CD4-positive, alpha-beta T cell treated with Interleukin-4 for 4 hours (primary cell): ENCODE measurements at regions not wholly inside any gene's neighbourhood (a gene's known extent, or its start where the extent isn't known, plus 50 kb on each side); places are given as distances from the start of the nearest gene placed in this dataset.

Experiments
- DNase-seq: peaks from one replicate; pipeline ENCODE4 v3.0.0-alpha.2; 2020

DNA sequence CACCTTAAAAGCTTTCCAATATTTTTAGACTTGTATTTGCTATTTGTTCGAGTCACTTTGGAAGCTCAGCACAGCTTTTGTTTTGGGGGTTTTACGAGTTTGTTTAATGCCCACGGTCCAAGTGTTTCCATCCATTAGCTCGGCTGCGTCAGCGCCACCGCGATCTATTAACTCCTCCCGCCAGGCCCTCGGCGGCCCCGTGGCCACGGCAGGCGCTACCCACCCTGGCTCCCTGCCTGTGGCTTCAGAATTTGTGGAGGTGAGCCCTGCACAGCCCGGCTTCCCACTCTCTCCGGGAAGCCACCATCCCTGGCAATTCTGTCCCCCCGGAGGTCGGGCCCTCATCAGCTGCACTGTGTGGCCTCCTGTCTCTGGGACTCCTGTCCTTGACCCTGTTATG, 648.5 kb downstream of the BRD1 start:
- no peak for DNase-seq

- no peak for DNase-seq
Measured at GRCh38 chr22:49178246-49179005, 649.2 kb downstream of the BRD1 start.

DNA sequence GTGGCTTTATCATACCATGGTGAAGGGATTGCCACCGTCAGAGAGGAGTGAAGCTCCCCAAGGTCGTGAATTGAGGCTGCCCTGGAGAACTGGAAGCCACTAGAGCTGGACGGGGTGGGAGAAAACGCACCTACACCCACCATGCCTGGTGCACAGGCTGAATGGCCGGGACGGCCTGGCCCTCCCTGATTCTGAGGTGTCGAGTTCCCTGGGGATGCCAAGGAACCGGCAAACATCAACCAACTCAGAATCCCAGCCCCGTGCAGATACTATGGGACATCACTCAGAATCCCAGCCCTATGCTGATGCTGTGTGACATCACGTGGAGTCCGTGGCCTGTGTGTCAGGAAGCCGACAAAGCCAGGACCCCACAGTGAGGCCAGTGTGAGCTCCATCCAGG, 650.0 kb downstream of the BRD1 start:
- DNase-seq, result no peak

- no peak for DNase-seq
Measured at GRCh38 chr22:49176956-49177355, 650.7 kb downstream of the BRD1 start.

DNA sequence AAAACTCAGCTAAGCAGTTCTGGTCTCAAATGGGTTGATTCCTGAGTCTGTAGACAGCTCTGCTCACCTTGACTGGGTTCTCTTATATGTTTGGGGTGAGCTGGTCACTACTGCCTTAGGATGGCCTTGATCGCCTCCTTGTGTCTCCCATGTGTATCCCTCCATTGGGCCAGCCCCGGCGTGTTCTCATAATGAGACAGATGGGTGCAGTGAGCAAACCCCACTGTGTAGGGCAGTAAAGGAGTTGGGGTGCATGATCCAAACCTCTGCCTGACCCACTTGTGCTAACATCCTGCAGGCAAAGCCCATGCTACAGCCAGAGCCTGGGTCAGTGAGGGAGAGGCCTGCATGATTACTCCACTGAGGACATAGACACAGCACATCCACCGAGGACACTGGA, 657.6 kb downstream of the BRD1 start:
- no peak for DNase-seq

DNA sequence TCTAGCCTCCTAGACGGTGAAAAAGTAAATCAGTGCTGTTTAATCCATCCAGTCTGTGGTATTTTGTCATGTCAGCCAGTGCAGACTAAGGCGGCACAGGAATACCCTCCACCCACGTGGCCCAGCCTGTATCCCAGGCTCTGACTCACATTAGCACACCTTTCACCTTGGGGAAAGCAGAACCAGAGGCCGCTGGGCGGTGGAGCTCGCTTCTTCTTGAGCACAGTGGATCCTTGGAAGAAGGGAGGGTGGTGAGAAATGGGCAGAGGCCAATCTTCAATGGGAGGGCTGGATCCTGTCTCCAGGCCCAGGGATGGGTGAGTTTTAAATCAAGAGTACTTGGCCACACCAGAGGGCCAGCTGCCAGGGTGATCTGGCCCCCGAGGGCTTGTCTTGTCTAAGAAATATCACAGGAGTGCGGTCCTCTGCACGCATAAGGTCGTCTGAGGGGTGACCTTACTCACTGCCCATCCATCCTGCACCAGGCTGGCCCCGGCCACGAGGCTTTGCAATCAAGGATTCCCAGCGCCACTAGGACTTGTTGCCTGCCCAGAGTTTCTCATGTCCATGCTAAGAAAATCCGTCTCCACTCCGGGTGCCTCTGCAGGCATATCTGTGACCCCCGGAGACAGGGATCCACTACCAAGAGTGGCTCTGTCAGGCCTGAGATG, 658.5 kb downstream of the BRD1 start:
- DNase-seq, result no peak

DNA sequence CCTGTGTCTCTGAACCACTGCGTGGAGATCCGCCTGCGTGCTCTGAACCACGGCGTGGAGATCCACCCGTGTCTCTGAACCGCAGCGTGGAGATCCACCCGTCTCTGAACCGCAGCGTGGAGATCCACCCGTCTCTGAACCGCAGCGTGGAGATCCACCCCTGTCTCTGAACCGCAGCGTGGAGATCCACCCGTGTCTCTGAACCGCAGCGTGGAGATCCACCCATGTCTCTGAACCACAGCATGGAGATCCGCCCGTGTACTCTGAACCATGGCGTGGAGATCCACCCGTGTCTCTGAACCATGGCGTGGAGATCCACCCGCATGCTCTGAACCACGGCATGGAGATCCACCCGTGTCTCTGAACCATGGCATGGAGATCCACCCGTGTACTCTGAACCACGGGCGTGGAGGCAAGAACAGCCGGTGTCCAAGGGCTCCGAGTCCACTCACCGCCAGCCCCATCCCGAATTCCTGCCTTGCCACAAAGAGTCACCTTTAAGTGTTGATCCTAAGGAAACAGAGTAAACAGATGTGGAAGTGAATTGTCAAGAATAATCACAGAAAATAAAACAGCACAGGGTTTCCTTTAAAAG, 659.4 kb downstream of the BRD1 start:
- DNase-seq, result no peak

- DNase-seq, result no peak
Measured at GRCh38 chr22:49166746-49167145, 660.9 kb downstream of the BRD1 start.

- no peak for DNase-seq
Measured at GRCh38 chr22:49166211-49166610, 661.5 kb downstream of the BRD1 start.

DNA sequence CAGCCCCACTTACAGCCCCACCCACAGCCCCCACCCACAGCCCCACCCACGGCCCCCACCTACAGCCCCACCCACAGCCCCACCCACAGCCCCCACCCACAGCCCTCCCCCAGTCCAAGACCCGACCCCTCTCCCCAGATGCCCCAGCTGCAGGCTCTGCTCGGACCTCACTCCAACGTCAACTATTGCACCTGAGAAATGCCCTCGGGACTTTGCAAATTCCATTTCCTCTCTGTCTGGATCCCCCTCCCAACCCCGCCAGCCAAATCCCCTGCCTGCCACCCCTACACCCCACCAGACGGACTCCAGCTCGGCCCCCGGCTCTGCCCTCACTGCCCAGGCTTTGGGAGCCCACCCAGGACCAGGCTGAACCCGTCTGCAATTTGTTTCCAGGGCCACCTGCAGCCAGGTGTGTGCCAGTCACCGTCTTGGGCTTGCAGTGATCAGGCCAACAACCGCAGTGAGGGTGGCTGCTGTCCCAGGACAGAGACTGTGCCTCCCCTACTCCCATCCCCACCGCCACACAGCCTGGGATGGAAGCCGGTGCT, 662.8 kb downstream of the BRD1 start:
- no peak for DNase-seq

DNA sequence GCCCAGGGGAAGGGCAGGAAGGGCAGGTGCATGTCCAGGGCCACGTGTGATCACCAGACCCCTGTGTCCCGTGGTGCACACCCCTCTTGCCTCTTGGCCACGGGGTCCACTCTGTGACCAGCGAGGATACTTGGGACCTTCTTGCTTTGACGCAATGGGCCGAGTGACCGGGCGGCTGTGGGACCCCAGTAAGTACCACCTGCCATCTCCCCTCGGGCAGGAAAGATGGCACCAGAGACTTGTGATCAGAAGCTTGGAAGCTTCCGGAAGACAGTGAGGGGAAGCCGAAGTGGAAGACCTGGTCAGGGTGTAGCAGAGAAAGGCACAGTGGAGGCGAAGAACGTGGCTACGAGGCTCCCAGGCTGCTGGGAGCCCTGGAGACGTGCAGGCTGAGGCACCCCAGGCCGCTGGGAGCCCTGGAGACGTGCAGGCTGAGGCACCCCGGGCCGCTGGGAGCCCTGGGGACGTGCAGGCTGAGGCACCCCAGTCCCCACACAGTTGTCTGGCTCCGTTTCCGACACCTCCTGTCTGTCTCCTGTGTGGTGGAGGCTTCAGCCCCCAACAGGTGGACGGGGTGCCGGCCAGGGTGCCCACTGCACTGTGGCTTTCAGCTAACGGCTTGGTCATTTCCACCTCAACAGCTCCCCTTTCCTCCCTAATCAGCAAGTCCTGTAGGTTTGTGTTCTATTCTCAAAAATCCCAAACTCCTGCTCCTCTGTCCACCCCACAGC, 663.5 kb downstream of the BRD1 start:
- no peak for DNase-seq

- no peak for DNase-seq
Measured at GRCh38 chr22:49163258-49163959, 664.3 kb downstream of the BRD1 start.

GRCh38 chr22:49162841-49163240, 664.8 kb downstream of the BRD1 start:
- no peak for DNase-seq

DNA sequence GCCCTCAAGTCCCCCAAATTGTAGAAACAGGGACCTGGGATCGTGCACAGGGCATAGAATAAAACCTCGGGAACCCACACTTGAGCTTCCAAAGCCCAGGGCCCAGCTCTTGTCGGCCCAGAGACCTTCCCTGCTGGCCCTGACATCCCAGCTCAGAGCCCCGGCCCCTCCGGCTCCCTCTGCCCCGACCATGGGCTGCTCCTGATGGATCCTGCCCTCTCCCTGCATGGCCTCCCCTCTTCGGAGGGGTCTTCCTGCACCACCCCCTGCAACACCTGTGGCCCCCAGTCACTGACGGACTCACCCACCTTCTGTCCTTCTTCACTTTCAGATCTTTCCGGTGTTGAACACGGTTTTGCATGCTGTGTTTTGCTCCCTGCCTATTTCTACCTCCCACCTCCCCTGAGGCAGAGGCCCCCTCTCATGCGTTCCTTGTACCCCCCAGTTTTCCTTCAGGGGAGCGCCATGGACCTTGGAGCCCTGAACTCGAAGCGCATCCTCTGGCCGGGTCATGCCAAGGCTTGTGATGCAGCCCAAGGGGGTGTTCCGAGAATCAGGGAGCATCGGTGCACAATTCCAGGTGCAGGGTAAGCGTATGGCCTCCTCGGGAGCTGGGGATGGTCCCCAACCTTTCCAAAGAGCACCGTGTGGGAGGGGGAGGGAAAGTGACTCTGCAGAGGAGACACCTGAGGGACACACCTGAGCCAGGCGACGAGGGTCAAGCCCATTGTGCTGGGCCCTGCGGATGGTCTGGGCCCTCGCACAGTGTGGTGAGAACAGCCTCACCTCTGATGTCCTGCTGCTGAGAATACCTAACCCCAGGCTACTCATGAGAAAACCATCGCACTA, 666.4 kb downstream of the BRD1 start:
- no peak for DNase-seq

- DNase-seq, result no peak
Measured at GRCh38 chr22:49160261-49161001, 667.2 kb downstream of the BRD1 start.

DNA sequence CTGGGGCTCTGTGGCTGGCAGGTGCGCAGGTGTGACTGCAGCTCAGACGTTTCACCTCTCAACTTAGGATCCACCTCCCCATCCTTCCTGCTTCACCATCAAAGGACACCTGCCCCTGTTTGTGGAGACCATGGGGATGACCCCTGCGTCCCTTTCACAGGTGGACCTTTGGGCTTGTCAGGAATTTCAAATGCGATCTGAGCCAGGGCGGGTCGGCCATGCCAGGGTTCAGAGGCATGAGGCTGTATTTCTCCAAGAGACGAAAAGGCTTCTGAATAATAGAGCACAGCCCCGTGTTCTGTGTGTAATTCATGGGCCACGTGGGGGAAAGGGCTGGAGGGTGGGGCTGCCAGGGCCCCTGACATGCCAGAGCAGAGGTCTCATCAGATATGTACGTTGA, 668.0 kb downstream of the BRD1 start:
- no peak for DNase-seq

DNA sequence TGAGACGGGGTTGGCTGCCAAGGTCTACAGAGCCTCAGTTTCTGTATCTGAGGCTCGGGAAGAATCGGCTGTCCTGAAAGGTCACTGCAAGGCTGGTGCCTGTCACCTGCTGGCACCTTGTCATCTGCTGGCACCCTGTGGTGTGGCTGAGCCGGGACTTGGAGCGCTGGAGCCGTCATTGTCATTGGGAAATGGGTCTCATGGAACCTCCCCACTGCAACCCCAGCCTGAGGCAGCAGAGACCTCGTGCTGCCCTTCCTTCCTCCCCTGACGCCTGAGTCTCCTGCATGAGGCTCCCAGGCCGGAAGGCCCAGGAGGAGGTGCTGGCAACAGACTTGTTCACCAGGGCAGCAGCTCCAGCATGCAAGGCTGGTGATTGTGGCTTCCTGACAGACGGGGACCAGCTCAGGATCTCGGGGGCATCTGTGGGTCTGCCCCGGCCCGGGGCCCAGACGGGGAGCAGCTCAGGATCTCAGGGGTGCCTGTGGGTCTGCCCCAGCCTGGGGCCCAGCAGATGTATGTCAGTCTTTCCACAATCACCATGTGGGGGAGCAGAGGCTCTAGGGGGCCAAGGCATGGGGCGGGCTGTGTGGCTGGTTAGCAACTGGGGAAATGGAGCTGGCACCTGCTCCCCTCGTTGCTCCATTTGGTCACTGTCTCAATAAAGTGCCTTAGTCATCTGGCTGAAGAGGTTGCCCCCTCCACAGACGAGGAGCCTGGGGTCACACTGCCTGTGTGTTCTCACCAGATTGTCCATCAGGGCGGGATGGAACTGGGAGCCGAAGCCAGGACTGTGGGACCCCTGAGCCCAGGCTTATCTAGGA, 668.7 kb downstream of the BRD1 start:
- DNase-seq, result no peak

DNA sequence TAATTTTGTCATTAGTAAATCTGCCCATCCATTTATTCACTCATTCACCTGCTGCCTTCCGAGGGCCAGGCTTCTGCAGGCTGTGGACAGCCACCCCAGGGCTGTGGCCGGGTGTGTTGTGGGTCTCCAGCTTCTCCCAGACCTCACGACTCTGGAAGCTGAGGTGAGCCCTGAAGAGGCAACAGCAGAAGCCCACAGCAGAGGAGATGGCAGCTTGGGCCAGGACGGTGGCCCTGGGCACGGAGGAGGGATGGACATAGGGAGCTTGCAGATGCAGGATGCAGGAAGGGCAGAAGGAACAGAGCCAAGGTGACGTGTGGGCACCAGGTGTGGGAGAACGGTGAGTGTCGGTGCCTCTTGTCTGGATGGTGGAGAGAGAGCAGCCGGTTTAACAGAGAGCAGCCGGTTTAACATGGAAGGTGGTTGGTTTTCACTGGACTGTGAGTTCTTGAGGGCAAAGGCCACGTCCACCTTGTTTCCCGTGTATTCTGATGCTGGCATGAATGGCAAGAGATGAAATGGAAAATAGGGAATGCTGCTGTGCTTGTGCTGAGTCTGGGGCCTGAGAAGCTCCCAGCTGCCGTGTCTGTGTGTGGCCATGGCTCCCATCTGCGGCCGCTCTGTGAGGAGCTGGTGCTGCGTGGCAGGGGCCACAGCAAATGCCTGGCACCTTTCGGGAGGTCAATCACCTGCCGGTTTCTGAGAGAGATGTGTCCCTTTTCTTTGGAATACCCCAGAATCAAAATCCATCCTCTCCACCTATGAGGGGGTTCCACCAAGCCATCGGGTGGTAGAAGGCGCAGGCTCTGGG, 669.9 kb downstream of the BRD1 start:
- DNase-seq, result no peak

- DNase-seq, result no peak
Measured at GRCh38 chr22:49156662-49157285, 670.9 kb downstream of the BRD1 start.
